Heart right ventricle (tissue), 16 donors: ENCODE measurements at regions not wholly inside any gene's neighbourhood (a gene's known extent, or its start where the extent isn't known, plus 50 kb on each side); places are given as distances from the start of the nearest gene placed in this dataset.

ENCODE experiments used
- ATAC-seq, 8 donors: fragments of 200-7000 bp; cut with Tn5 transposase; one replicate each; pipeline ENCODE4 v1.9.1; 2020; ENCODE audit warnings: mild to moderate bottlenecking in 8 of 8, moderate library complexity in 8 of 8, moderate number of reproducible peaks in 1 of 8
- DNase-seq, 2 donors: peaks; one replicate each; pipeline ENCODE4 v3.0.0-alpha.2; 2020
- H3K27ac ChIP-seq, 10 donors: fragments of 200-600 bp; sonication (generic) in 2 of 10; one replicate each; pipeline versions ENCODE4 v1.5.0 to v1.8.0; 2020 to 2022; ENCODE audit warnings: mild to moderate bottlenecking in 3 of 10
- H3K27me3 ChIP-seq, 7 donors: fragments of 200-600 bp; one replicate each; pipeline ENCODE4 v1.8.0; 2021 to 2022; ENCODE audit warnings: mild to moderate bottlenecking in 2 of 7
- H3K36me3 ChIP-seq, 9 donors: fragments of 200-600 bp; sonication (generic) in 1 of 9; one replicate each; pipeline versions ENCODE4 v1.5.0 to v1.8.0; 2020 to 2022; ENCODE audit warnings: mild to moderate bottlenecking in 2 of 9
- H3K4me1 ChIP-seq, 9 donors: fragments of 200-600 bp; sonication (generic) in 1 of 9; one replicate each; pipeline versions ENCODE4 v1.5.0 to v1.8.0; 2020 to 2022; ENCODE audit warnings: mild to moderate bottlenecking in 4 of 9
- H3K4me3 ChIP-seq, 10 donors: fragments of 200-600 bp; sonication (generic) in 2 of 10; one replicate each; pipeline versions ENCODE4 v1.5.0 to v1.8.0; 2020 to 2022; ENCODE audit warnings: mild to moderate bottlenecking in 7 of 10, moderate library complexity in 2 of 10
- H3K9me3 ChIP-seq, 11 donors: fragments of 200-600 bp in 10 of 11; sonication (generic) in 2 of 11; one replicate each; pipeline versions ENCODE4 v1.5.0 to v1.8.0; 2013 to 2022; ENCODE audit warnings: mild to moderate bottlenecking in 2 of 11, control low read depth in 1 of 11, moderate library complexity in 1 of 11
- CTCF ChIP-seq, 9 donors: fragments of 200-600 bp; sonication (generic) in 2 of 9; IDR thresholded peaks; one replicate each; pipeline versions ENCODE4 v1.5.0 to v1.8.0; 2021 to 2022; ENCODE audit warnings: antibody characterized with exemption in 9 of 9, mild to moderate bottlenecking in 5 of 9, moderate library complexity in 1 of 9
- WGBS, 2 donors: extraction: QIAGEN DNeasy Blood & Tissue Kit; methylation state at CpG; one replicate each; pipeline ENCODE4 v1.1.7; 2013; ENCODE audit warnings: inconsistent platforms in 1 of 2; 5-methylcytosine and 5-hydroxymethylcytosine counted together
- intact Hi-C, 10 donors: fragments of 100-400 bp; cut with DNase I; formaldehyde crosslinking; loops; one replicate each; pipeline versions ENCODE4 v1.11.1 to v1.14.2; 2022
- donor health status: Arrhythmogenic right ventricular cardiomyopathy.
- donor health status: ischemic (EF 13 %, LVEDD 7.1; RV severe dilation, severe dysfunction).
- donor health status: healthy with polysubstance abuse.
- donor health status: DM: no; HTN: yes; CAD: no.
- donor health status: DM: no; HTN: no; CAD: no.
- donor health status: ischemic (EF 25% LVEDD 6.9; RV normal size, moderate dysfunction).
- donor health status: ischemic (EF 25% LVEDD 5.7; RV mildly dilated, moderate dysfunction).
- donor health status: healthy.
- donor health status: DM: yes; HTN: yes; CAD: no.
- donor health status: Ischemic cardiomyopathy.
- donor health status: ischemic (EF 35%, LVEDD 5.7; RV mildly dilated, moderate dysfunction).
- donor health status: nonischemic (EF 11% LVEDD 7.7; RV severe dilation, severe dysfunction).
- donor health status: DM: yes; HTN: yes; CAD: no.
- donor health status: PGD.
- donor health status: ischemic (EF 29% LVEDD 5.4; RV normal size, mild dysfunction).
- donor health status: nonischemic (EF 23%, LVEDD 6.1; RV moderate dilation, normal function).

DNA sequence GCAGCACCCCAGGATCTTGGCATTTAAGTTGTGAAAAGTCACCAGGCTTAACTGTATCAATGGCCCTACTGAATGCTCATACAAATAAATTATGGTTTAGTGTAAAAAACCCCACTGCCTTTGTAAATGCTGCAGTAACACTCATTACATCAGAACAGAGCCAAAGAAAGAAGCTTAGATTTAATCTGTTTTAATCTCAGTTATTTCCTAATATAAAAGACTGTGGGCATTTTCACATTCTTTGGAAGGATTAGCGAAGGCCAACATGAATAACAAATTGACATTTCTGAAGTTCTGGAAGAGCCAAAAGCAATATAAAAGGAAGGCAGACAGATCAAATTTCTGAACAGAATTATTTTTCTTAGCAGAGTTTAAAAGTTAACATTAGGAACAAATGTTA lies 140.0 kb upstream of the HCCS start:
- Histone ChIP-seq H3K4me1 (no peaks in the 10 kb centered on the region), H3K9me3 (peaks cover 0 to 9% (median 0%) of the 10 kb centered on the region in 11 donors), H3K27me3 (no peaks in the 10 kb centered on the region), H3K27ac (no peak overlapping the region), H3K4me3 (no peak overlapping the region), H3K36me3 (no peaks in the 10 kb centered on the region)
- intact Hi-C loops, result no loop called here
- no peak for TF ChIP-seq CTCF (IDR thresholded peaks at IDR 0.05)
- no peak for DNase-seq
- no peak for ATAC-seq
- 75 to 88% methylated on average over 1 of the region's 1 CpG for WGBS, 2 donors

DNA sequence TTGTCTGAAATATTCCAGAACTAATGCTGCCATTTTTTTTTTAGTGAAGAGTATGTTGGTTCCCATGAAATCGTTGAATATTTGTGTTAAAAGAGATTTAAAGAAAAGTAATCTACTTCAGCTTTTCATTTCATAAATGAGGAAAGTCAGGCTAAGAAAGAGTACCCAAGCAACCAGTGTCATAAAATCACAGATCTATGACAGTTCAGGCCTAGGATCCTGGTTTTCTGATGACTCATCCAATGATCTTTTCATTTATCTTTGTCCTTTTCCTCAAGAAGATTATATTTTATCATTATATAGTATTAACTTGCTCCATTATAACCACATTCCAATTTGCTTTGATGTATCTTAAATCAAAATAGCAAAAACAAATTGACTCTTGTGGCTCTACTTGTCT lies 139.4 kb upstream of the HCCS start:
- intact Hi-C loops, result no loop called here
- no peak for TF ChIP-seq CTCF (IDR thresholded peaks at IDR 0.05)
- Histone ChIP-seq H3K27ac (no peak overlapping the region), H3K9me3 (peaks cover 0 to 13% (median 0%) of the 10 kb centered on the region in 11 donors), H3K36me3 (no peaks in the 10 kb centered on the region), H3K4me3 (no peak overlapping the region), H3K4me1 (no peaks in the 10 kb centered on the region), H3K27me3 (no peaks in the 10 kb centered on the region)
- no peak for ATAC-seq
- 93 to 95% methylated on average over 1 of the region's 1 CpG for WGBS, 2 donors
- DNase-seq, result no peak

DNA sequence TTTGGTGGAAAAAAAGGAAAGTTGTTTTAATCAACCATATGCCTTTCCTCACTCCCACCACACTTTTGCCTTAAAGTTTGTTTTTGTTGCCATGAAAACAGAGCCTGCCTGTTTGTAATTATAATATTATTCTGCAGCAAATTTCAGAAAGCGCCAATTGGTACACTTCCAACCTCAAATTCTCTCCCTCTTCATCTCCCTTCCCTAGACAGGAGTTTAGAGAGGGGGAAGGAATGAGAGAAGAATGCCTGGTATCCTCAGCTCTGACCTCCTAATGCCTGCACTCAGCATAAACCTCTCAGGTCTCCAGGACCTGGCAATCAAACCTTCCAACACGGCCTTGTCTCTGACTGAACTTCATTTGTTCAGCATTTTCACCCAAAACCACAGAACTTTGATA lies 138.4 kb upstream of the HCCS start:
- Histone ChIP-seq H3K27ac (no peak overlapping the region), H3K27me3 (no peaks in the 10 kb centered on the region), H3K4me3 (no peak overlapping the region), H3K4me1 (no peaks in the 10 kb centered on the region), H3K9me3 (peaks cover 0 to 14% (median 0%) of the 10 kb centered on the region in 11 donors), H3K36me3 (no peaks in the 10 kb centered on the region)
- 57 to 74% methylated on average over 2 of the region's 2 CpGs for WGBS, 2 donors
- intact Hi-C loops, result no loop called here
- no peak for TF ChIP-seq CTCF (IDR thresholded peaks at IDR 0.05)
- DNase-seq (no peak), ATAC-seq (no peak)

- Histone ChIP-seq H3K4me3 (no peak overlapping the region), H3K27me3 (no peaks in the 10 kb centered on the region), H3K36me3 (no peaks in the 10 kb centered on the region), H3K4me1 (no peaks in the 10 kb centered on the region), H3K9me3 (peaks cover 0 to 19% (median 0%) of the 10 kb centered on the region in 11 donors), H3K27ac (no peak overlapping the region)
- no peak for ATAC-seq
- no peak for DNase-seq
- no peak for TF ChIP-seq CTCF (IDR thresholded peaks at IDR 0.05)
- intact Hi-C loops, result no loop called here
- WGBS, 2 donors, result 95 to 100% methylated on average over 1 of the region's 1 CpG
Measured at GRCh38 chrX:10974920-10975319, 136.2 kb upstream of the HCCS start.

GRCh38 chrX:10979956-10980355 lies 131.2 kb upstream of the HCCS start:
- Histone ChIP-seq H3K27me3 (no peaks in the 10 kb centered on the region), H3K4me1 (no peaks in the 10 kb centered on the region), H3K27ac (no peak overlapping the region), H3K4me3 (no peak overlapping the region), H3K9me3 (peaks cover 0 to 10% (median 0%) of the 10 kb centered on the region in 11 donors), H3K36me3 (no peaks in the 10 kb centered on the region)
- intact Hi-C loops, result no loop called here
- ATAC-seq (no peak), DNase-seq (no peak)
- WGBS, 2 donors, result 86 to 100% methylated on average over 1 of the region's 1 CpG
- TF ChIP-seq CTCF (IDR thresholded peaks at IDR 0.05), result no peak
